ENCODE measurements at regions not wholly inside any gene's neighbourhood (a gene's known extent, or its start where the extent isn't known, plus 50 kb on each side); places are given as distances from the start of the nearest gene placed in this dataset.
A peak's percentile ranks its signal among the peaks of the same experiment; 100 is the strongest.

GRCh38 chr15:96066852-96067495, 263.5 kb upstream of the NR2F2 start:
- H3K27me3 ChIP-seq: no peaks in the 10 kb centered on the region
- H3K4me3 ChIP-seq: no peak overlapping the region
- H3K9me3 ChIP-seq: no peaks in the 10 kb centered on the region
- no peak for DNase-seq
- peaks cover 0 to 31% (median 7%) of the 10 kb centered on the region in 4 donors for H3K4me1 ChIP-seq
- H3K27ac ChIP-seq: peak overlapping the region in 1 of 2 donors; percentile 39
- H3K36me3 ChIP-seq: no peaks in the 10 kb centered on the region
- TF ChIP-seq CTCF (IDR thresholded peaks at IDR 0.05): no peak
- intact Hi-C loops (cut with DNase I; ENCODE audit: low total_unique reads): no loop called here

DNA sequence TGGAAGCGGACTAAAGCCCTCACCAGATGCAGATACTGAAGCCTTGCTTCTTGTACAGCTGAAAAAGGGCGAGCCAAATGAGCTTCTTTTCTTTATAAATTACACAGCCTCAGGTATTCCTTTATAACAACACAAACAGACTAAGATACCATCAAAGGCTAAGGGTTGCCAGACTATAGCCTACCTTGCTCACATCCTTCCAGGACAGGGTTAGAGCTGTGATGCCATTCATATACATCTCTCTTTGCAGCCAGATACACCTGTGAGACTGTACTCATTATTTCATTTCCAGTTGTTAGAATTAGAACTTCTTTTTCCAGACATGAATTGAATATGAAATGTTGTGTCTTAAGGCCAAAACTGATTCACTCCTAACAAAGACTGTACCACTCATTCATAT, 262.8 kb upstream of the NR2F2 start:
- intact Hi-C loops (cut with DNase I; ENCODE audit: low total_unique reads): no loop called here
- H3K9me3 ChIP-seq: no peaks in the 10 kb centered on the region
- DNase-seq: no peak
- no peak overlapping the region for H3K4me3 ChIP-seq
- H3K27me3 ChIP-seq: no peaks in the 10 kb centered on the region
- TF ChIP-seq CTCF (IDR thresholded peaks at IDR 0.05): no peak
- no peaks in the 10 kb centered on the region for H3K36me3 ChIP-seq
- no peak overlapping the region for H3K27ac ChIP-seq
- H3K4me1 ChIP-seq: peaks cover 0 to 31% (median 7%) of the 10 kb centered on the region in 4 donors

GRCh38 chr15:96068897-96069296, 261.6 kb upstream of the NR2F2 start:
- H3K36me3 ChIP-seq: no peaks in the 10 kb centered on the region
- intact Hi-C loops (cut with DNase I; ENCODE audit: low total_unique reads): no loop called here
- no peaks in the 10 kb centered on the region for H3K9me3 ChIP-seq
- no peaks in the 10 kb centered on the region for H3K27me3 ChIP-seq
- peaks cover 0 to 31% (median 7%) of the 10 kb centered on the region in 4 donors for H3K4me1 ChIP-seq
- H3K4me3 ChIP-seq: no peak overlapping the region
- no peak overlapping the region for H3K27ac ChIP-seq
- no peak for TF ChIP-seq CTCF (IDR thresholded peaks at IDR 0.05)
- DNase-seq: no peak

- H3K4me1 ChIP-seq: peaks cover 0 to 27% (median 7%) of the 10 kb centered on the region in 4 donors
- no peaks in the 10 kb centered on the region for H3K27me3 ChIP-seq
- H3K4me3 ChIP-seq: no peak overlapping the region
- H3K36me3 ChIP-seq: no peaks in the 10 kb centered on the region
- TF ChIP-seq CTCF (IDR thresholded peaks at IDR 0.05): no peak
- H3K27ac ChIP-seq: peak overlapping the region in 1 of 2 donors; percentile 49
- intact Hi-C loops (cut with DNase I; ENCODE audit: low total_unique reads): no loop called here
- H3K9me3 ChIP-seq: no peaks in the 10 kb centered on the region
- no peak for DNase-seq
Observed at GRCh38 chr15:96070636-96071035, 259.9 kb upstream of the NR2F2 start.

- H3K27me3 ChIP-seq: no peaks in the 10 kb centered on the region
- intact Hi-C loops (cut with DNase I; ENCODE audit: low total_unique reads): no loop called here
- peaks cover 0 to 12% (median 3%) of the 10 kb centered on the region in 4 donors for H3K4me1 ChIP-seq
- H3K4me3 ChIP-seq: no peak overlapping the region
- no peak for TF ChIP-seq CTCF (IDR thresholded peaks at IDR 0.05)
- H3K9me3 ChIP-seq: no peaks in the 10 kb centered on the region
- H3K27ac ChIP-seq: no peak overlapping the region
- H3K36me3 ChIP-seq: no peaks in the 10 kb centered on the region
- DNase-seq: no peak
Observed at GRCh38 chr15:96072821-96073220, 257.7 kb upstream of the NR2F2 start.
